GM19455 (cell line): ENCODE measurements at regions not wholly inside any gene's neighbourhood (a gene's known extent, or its start where the extent isn't known, plus 50 kb on each side); places are given as distances from the start of the nearest gene placed in this dataset.
"Not testable (repeated sequence)": the region's sequence is repeated elsewhere in the genome, so short reads cannot be mapped to it uniquely, and the experiment has no call there.

Experiments used
- ATAC-seq: cut with Tn5 transposase; IDR thresholded peaks from one replicate; pipeline ENCODE4 v1.9.1; 2021; ENCODE audit not compliant: unreplicated experiment

DNA sequence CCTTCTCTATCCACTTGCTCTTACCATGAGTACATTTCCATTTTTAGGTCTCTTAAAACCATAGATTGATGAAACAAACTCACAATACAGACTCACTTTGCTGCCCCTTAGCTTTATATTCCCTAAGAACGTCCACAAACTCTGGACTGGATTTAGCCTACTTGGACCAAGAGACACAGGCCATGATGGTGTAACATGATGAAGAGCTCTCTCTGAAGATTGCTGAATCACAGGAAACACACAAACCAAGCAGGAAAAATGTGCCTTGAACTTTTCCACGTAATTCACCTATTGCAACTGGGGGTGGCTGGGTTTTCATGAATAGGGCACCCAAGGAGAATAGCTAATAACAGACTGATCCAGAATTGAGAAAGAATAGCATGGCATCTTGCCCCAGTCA lies 201.7 kb upstream of the RBBP8 start:
- ATAC-seq, result no peak

DNA sequence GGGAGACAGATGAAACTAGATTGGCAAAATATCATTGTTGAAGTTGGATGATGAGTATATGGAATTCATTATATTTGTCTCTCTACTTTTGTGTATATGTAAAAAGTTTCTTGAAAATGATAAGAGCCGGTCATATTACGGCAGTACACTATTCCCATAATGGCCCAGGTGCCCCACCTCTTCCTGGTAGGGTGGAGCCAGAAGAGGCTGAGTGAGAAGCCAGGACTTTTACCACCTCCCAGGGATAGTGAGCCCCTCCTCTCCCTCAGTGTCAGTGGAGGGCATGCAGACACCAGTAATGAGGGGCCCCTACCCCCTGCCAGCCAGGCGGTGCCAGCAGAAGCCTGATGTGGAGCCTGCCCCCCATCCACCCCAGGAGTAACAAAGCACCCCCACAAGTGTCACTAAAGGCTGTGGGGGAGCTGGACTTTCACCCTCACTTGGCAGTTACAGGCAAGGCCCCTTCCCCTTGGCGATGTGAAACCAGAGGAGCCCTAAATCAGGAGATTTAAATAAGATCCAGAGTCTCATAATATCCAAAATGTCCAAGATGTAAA lies 198.9 kb upstream of the RBBP8 start:
- ATAC-seq, result no peak

DNA sequence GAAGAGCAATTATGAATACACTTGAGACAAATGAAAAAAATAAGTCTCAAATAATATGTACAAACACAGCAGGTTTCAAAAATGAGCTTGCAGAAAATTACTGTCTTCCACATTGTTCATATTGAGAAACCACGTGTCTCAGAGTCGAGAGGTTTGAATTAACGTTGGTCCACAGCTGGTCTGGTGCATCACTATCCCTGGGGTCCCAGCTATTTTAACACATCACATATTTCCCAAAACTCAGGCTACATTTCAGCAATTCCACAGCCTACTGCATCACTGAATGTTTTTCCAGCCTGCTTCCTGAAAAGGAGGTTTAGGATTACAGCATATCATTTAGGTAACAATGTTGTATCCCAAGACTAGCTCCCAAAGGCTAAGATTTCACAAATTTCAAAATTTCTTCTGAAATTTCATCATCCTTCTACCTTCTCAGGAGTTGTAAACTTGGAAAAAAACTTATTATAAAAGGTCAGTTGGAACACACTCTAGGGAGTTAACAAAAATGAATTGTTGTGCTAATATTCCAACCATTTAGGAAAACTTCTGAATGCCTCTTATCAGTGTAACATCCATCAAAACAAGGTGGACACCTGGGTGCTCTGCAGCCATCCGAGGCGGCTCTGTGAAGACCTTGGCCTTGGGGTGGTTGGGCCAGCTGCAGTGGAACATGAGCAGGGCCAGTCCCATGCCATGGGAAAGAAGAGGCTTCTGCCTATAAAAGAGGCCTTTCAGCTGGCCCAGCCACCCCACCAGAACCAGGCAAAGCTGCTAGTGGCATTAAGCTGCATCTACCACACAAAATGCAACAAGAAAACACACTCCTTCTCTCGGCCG lies 198.1 kb upstream of the RBBP8 start:
- no peak for ATAC-seq

DNA sequence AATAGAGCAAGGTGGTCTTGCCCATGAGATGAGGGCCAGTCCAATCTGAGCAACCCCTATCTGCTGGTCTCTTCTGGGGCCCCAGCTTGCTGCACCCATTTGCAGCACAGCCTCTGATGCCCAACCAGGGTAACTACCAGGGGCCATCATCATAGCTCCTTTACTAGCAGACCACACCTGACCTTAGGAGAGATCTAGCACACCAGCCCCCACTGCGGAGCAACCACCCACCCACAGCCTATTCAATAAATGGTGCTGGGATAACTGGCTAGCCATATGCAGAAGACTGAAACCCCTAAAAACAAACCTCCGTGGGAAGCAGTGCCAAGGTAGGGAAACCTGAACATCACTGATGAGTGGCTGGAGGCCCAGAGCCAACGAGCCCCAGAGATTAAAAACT lies 196.1 kb upstream of the RBBP8 start:
- ATAC-seq, result no peak

DNA sequence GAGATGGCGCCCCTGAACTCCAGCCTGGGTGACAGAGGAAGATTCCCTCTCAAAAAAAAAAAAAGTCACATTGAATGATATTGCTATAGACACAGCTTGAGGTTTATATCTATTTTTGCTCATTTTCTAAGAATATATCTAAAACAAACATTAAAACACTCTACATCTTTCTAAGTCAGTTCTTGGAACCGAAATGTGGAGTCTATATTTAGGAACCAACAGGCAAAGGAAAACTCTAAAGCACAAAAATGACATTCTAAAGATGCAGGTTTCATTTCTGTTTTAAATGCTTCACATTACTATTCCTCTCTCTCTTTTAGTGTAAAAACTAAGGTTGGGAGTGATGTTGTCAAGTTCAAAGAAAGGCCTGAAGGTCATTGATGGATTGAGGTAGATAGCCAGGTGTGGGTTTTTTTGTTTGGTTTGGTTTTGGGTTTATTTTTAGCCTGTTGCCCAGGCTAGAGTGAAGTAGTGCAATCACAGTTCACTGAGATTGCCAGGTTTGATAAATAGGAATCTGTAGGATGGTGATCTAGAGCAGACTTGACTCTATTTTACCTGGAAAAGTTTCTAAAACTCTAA lies 194.0 kb upstream of the RBBP8 start:
- ATAC-seq, result no peak

DNA sequence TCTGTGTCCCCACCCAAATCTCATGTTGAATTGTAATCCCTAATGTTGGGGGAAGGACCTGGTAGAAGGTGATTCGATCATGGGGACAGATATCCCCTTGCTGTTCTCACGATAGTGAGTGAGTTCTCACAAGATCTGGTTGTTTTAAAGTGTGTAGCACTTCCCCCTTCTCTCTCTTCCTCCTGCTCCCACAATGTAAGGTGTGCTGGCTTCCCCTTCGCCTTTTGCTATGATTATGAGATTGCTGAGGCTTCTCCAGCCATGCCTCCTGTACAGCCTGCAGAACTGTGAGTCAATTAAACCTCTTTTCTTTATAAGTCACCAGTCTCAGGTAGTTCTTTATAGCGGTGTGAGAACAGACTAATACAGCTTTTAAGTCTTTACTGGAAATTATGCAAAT lies 193.3 kb upstream of the RBBP8 start:
- ATAC-seq, result no peak

DNA sequence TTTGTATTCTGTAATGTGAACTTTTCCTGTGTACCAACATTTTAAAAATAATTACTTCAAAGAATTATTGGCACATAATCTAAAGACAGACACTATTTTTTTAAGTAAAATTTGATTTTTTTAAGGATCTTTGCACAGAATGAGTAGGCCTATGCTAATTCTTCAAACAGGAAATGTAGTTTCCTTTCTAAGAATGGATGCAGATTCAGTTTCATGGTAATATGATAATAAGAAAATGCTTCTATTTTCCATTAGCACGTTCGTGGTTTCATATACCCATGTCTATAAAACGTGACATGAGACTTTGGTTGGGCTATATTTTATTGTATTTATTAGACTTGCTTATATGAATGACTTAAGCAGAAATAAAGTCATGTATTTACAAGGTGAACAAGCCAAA lies 191.8 kb upstream of the RBBP8 start:
- no peak for ATAC-seq

DNA sequence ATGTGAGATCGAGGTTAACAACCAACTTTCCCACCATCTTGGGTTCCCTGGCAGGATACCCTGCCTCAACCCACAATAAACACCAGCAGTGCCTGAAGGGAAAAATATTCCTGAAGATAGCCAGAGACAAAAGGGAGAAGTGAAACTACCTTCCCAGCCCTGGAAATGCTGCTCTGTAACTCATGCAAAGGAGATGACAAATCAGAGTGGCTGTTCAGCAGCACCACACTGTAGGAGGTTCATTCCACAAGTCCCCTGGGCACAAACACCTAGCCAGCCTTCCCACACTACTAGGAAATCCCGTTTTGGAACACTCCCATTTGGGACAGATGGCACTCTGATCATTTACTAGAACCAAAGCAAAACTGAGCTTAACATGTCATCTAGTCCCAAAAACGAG lies 190.7 kb upstream of the RBBP8 start:
- no peak for ATAC-seq

DNA sequence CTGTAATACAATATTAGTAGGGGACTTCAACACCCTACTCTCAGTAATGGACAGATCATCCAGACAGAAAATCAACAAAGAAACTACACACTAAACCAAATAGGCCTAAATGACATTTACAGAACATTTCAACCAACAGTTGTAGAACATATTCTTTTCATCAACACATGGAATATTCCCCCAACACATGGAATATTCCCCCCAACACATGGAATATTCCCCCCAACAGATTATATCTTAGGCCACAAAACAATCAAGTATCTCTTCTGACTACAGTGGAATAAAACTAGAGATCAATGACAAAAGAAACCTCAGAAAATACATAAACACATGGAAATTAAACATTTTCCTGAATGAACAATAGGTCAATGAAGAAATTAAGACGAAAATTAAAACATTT lies 187.2 kb upstream of the RBBP8 start:
- no peak for ATAC-seq

DNA sequence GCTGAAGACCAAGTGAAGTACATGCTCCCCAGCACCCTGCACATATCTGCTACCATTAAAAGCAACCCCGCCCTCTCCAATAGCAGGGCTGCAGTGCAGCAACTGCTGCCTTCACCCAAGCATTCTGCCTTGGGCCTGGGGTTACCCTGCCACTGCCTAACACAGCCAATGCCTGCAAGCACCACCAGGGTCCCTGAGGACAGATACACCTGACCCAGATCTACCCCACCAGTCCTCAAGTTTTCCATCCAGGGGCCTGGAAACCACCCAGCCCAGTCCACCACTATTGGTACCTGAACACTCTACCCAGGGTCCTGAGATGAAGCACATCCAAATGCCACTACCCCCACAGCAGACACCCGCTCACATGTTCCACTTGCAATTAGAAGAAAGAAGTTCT lies 181.1 kb upstream of the RBBP8 start:
- no peak for ATAC-seq

DNA sequence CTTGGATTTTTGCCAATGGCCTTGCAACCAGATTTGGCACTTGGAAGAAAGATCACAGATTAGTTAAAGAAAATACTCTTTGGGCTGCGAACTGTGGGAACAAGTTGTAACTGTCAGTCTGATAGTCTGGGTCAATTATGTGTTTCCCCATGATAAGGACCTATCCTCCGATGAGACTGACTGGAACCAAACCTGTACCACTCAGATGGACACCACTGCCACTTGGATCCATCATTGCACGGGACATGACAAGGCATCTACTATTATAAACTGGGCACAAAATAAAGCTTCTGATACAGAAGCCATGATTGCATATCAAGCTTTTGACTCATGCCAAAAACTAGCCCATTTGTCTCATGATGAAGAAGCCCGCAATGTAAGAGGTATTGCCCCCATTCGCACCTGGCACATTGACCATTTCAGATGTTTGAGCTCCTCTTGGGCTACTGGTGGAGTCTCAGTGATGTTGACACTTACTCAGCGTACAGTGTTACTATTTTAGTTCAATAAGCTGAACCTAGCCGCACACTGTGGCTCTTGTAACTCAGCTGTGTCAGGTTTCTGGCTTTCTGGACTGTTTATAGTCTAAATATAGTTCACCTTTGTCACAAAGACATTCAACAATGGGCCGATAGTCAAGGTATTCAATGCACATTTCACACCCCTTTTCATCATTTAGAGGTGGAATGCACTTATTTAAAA lies 179.8 kb upstream of the RBBP8 start:
- ATAC-seq, result no peak

DNA sequence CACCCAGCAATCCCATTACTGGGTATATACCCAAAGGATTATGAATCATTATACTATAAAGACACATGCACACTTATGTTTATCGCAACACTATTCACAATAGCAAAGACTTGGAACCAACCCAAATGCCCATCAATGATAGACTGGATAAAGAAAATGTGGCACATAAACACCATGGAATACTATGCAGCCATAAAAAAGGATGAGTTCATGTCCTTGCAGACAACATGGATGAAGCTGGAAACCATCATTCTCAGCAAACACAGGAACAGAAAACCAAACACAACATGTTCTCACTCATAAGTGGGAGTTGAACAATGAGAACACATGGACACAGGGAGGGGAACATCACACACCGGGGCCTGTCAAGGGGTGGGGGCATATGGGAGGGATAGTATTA lies 169.1 kb upstream of the RBBP8 start:
- not testable (repeated sequence) for ATAC-seq

DNA sequence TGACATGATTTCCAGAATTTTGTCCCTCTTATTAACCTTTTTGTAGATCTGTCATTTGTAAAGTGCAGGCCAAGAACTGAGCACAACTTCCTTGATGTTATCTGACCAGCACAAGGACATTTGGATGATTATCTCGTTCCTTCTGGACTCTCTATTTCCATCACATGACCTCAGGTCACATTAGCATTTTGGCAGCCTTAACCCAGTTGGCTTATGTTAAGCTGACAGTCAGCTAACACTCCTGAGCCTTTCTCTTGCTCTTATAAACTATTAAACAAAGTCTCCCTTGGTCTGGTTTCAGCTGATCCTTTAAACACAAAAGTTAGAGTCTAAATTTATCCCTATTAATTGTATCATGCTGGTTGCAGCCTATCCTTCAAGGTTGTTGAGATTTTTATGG lies 167.2 kb upstream of the RBBP8 start:
- no peak for ATAC-seq

DNA sequence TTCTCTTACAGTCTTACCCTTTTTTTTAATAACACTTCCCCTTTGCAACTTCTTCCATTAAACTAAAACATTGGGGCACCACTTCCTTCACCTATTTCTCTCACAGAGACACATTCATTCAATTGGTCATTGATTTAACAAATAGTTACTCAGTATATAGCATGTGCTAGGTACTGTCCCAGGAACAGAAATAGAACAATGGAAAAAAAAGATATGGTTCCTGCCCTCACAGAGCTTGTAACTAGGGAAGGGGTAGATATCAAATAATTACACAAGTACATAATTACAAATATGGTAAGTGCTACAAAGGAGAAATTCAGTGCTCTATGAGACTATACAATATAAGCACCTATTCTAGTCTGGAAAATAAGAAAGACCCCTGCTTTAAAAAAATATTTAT lies 165.5 kb upstream of the RBBP8 start:
- ATAC-seq, result no peak

DNA sequence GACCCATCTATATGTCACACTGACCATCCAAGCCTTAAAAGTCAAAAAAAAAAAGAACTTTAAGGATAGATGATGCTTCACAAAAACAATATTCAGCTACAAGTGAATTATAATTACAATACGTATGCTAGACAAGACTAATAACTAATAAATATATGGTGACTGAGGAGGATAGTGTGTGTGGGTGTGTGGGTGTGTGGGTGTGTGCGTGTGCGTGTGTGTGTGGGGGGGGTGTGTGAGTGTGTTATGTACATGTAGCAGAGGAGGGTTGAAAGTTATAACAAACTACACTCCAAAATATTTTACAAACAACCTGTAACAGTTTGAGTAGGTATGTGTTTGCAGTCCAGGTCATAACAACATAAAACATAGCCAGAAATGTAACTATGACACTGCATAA lies 159.2 kb upstream of the RBBP8 start:
- ATAC-seq, result no peak

DNA sequence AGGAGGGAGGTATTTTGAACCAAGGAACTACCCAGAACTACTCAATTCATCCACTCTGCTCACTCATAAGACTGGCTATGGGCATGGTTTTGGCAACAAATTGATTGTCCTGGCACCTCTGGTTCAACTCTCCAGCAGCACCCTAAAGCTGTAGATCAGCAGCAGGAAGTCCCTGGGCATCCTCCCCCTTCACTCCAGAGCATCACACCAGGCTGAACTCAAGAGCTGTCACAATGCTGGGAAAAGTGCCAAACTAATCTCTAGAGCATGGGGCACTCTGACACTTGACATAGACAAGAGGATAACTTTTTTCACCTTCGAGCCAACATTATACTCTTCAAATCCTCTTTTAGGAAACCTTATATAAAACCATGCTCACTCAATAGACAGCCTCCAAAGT lies 154.1 kb upstream of the RBBP8 start:
- ATAC-seq, result no peak

DNA sequence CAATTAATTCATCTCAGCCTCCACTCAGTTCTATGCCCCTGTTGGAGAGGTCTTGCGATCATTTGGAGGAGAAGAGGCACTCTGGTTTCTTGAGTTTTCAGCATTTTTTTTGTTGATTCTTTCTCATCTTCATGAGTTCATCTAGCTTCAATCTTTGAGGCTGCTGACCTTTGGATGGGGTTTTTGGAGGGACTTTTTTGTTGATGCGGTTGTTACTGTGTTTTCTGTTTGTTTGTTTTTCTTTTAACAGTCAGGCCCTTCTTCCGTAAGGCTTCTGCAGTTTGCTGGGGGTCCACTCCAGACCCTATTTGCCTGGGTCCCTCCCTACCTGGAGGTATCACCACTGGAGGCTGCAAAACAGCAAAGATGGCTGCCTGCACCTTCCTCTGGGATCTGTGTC lies 149.9 kb upstream of the RBBP8 start:
- no peak for ATAC-seq

DNA sequence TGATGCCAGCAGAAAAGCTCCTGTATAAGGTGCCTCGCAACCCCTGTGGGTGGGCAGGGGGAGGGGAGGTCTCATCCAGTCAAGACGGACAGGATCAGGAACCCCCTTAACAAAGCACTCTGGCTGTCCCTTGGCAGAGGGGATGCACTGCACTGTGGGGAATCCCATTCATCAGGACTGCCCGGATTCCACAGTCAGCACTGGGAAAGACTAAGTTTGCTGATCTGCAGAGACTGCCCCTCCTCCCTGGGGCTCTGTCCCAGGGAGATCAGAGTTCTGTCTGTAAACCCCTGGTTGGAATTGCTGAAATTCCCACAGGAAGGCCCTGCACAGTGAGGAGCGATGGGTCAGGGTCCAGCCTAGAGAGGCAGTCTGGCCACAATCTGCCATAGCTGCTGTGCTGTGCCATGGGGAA lies 149.5 kb upstream of the RBBP8 start:
- ATAC-seq, result no peak

DNA sequence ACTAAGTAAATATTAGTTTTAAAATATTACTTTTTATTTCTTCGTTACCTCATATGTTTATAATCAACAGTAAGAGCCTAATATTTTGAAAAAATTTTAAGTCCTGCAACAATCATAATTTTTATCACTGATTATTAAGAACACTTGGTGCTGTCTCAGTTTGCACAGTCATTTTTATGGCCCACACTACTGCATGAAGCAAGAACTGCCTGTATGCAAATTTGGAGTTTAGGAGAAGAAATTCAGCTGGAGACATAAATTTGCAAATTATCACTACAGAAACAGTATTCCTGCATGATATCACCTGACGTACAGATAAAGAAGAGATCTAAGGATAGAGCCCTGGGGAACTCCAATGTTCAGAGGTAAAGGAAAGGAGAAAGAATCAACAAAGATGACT lies 144.1 kb upstream of the RBBP8 start:
- ATAC-seq, result no peak

DNA sequence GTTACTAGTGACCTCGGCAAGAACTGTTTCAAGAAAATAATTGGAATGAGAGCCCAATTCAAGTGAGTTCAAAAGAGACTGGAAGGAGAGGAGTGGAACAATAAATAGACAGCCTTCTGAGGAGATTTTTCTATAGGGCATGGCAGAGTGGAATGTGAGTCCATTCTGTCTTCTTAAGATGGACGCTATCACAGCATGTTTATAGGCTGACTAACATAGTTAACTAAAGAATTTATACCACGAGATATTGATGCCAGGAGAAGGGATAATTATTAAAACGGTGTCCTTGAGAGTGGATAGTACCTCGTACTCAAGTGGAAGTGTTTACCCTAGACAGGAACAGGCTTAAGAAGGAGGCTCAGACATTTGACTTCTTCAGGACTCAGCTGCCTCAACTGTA lies 143.5 kb upstream of the RBBP8 start:
- ATAC-seq, result no peak

DNA sequence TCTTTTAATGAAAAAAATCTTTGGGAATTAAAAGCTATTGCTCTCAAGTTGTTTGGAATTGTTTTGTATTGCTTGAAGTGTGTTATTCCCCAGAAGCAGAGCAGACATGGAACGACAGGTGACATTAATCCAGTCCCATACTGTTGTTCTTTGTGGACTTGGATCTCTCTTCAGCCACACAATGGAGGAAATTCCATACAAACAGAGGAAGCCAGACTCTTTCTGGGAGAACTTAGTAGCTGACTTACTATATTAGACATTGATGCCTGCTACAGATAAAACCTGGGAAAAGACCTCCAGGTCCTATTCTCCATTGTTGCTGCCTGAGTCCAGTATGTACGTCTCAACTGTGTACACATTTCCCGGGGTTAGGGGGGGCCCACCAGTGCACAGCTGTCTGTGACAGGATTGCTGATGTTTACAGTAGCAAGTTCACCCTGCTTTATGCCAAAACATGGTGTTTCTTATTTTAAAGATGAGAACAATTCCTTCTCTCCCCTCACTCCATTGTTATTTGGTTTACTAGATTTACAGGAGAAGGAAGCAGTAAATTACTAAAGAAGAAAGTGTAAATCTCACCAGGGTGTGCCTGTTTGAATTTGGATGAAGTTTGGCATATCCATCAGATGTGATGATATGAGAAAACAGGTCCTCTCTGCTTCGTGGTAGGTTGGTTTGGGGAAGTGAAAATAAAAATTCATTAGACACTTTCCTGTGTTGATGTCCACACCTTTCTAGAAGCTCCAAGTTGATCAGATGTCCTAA lies 142.4 kb upstream of the RBBP8 start:
- ATAC-seq, result no peak

DNA sequence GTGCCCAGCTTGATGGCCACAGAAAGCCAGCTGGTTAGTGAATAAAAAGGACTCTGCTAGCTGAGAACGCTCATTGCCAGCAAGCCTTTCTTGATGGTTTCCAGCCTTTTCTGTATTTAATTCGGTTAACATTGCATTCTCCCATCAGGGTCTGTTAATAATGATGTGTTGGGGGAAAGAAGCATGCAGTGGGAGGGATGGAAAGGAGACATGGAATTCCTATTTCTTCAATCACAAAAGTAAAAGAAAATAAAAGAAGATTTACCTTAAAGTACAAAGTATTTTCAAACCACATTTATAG lies 141.9 kb upstream of the RBBP8 start:
- ATAC-seq, result no peak
